OCI-LY7 (cell line): ENCODE measurements at regions not wholly inside any gene's neighbourhood (a gene's known extent, or its start where the extent isn't known, plus 50 kb on each side); places are given as distances from the start of the nearest gene placed in this dataset.

ENCODE experiments used
- BruUV-seq: library from RNA; stranded (reverse); fragments of 400-500 nt; replicated peaks from 2 replicates; lab custom pipeline; 2021; lab: Mats Ljungman, UMichigan
- CTCF ChIA-PET: fragments of 300-600 bp; sonication (Branson Sonifier 250); formaldehyde crosslinking; loops from one replicate; lab custom pipeline; 2022; ENCODE audit warnings: antibody characterized with exemption; ENCODE audit not compliant: unreplicated experiment; lab: Charles Lee
- POLR2A ChIA-PET: fragments of 300-600 bp; sonication (Branson Sonifier 250); formaldehyde crosslinking; loops from one replicate; lab custom pipeline; 2022; ENCODE audit warnings: antibody characterized with exemption; lab: Charles Lee
- DNase-seq: peaks from one replicate; pipeline ENCODE4 v3.0.0-alpha.2; 2015; ENCODE audit warnings: low spot score
- H2AFZ ChIP-seq: fragments of 200-600 bp; sonication (generic), shearing (Covaris generic); 2 replicates; pipeline ENCODE4 v1.6.1; 2014; ENCODE audit warnings: mild to moderate bottlenecking, antibody characterized with exemption, low read length, moderate library complexity
- H3K27ac ChIP-seq: fragments of 200-600 bp; sonication (generic); 2 replicates; pipeline ENCODE4 v1.5.1; 2014; ENCODE audit warnings: mixed run types, low read depth, mild to moderate bottlenecking, moderate library complexity, low read length, inconsistent platforms; ENCODE audit not compliant: poor library complexity, severe bottlenecking
- H3K36me3 ChIP-seq: fragments of 200-600 bp; sonication (generic); 2 replicates; pipeline ENCODE4 v1.6.1; 2014; ENCODE audit warnings: mild to moderate bottlenecking, antibody characterized with exemption, low read length, moderate library complexity, mixed read lengths; ENCODE audit not compliant: insufficient read depth
- H3K4me1 ChIP-seq: fragments of 200-600 bp; sonication (generic); 2 replicates; pipeline ENCODE4 v1.5.1; 2014; ENCODE audit warnings: mild to moderate bottlenecking, low read length; ENCODE audit not compliant: insufficient read depth, poor library complexity, severe bottlenecking
- H3K4me2 ChIP-seq: fragments of 200-600 bp; sonication (generic); 2 replicates; pipeline ENCODE4 v1.6.1; 2014; ENCODE audit warnings: mild to moderate bottlenecking, low read length
- H3K4me3 ChIP-seq: fragments of 200-600 bp; sonication (generic); 2 replicates; pipeline ENCODE4 v1.5.1; 2014; ENCODE audit warnings: mild to moderate bottlenecking, low read depth, low read length; ENCODE audit not compliant: poor library complexity, severe bottlenecking
- H3K79me2 ChIP-seq: fragments of 200-600 bp; sonication (generic); 2 replicates; pipeline ENCODE4 v1.6.1; 2016; ENCODE audit warnings: low read depth, mild to moderate bottlenecking, low read length, moderate library complexity, mixed read lengths; ENCODE audit not compliant: insufficient read depth
- H3K9me2 ChIP-seq: fragments of 200-600 bp; sonication (generic); 2 replicates; pipeline ENCODE4 v1.6.1; 2016; ENCODE audit warnings: mild to moderate bottlenecking, low read length, mixed read lengths; ENCODE audit not compliant: insufficient read depth
- H3K9me3 ChIP-seq: fragments of 200-600 bp; sonication (generic); 2 replicates; pipeline ENCODE4 v1.6.1; 2014; ENCODE audit warnings: mild to moderate bottlenecking, mixed run types, low read length, mixed read lengths
- H4K20me1 ChIP-seq: fragments of 200-600 bp; sonication (generic); 2 replicates; pipeline ENCODE4 v1.6.1; 2014; ENCODE audit warnings: mild to moderate bottlenecking, antibody characterized with exemption, low read length, moderate library complexity, mixed read lengths; ENCODE audit not compliant: insufficient read depth
- CTCF ChIP-seq: fragments of 200-600 bp; sonication (generic); conservative IDR thresholded peaks from 2 replicates; pipeline ENCODE4 v1.5.1; 2014; ENCODE audit warnings: mild to moderate bottlenecking, antibody characterized with exemption, low read length, moderate library complexity, mixed read lengths
- EZH2phosphoT487 ChIP-seq: fragments of 200-600 bp; sonication (generic); IDR thresholded peaks from 2 replicates; pipeline ENCODE4 v1.6.1; 2018; ENCODE audit warnings: low read depth, borderline replicate concordance, mild to moderate bottlenecking, mixed run types, antibody characterized with exemption, low read length, moderate library complexity, mixed read lengths
- intact Hi-C: fragments of 100-400 bp; cut with micrococcal nuclease; formaldehyde crosslinking; loops from one replicate; pipeline ENCODE4 v1.10.0; 2022; ENCODE audit not compliant: unreplicated experiment

- Histone ChIP-seq H3K79me2 (no peaks in the 10 kb centered on the region), H3K27ac (no peak overlapping the region), H3K9me3 (no peaks in the 10 kb centered on the region), H3K4me2 (no peak overlapping the region), H3K9me2 (no peaks in the 10 kb centered on the region), H4K20me1 (no peaks in the 10 kb centered on the region), H2AFZ (no peak overlapping the region), H3K4me1 (no peaks in the 10 kb centered on the region), H3K36me3 (no peaks in the 10 kb centered on the region), H3K4me3 (no peak overlapping the region)
- no TSS peak for BruUV-seq
- ChIA-PET POLR2A (no interaction called here), CTCF (no interaction called here)
- TF ChIP-seq CTCF (no peak), EZH2phosphoT487 (no peak)
- no peak for DNase-seq
- intact Hi-C loops, result no loop called here
Observed at GRCh38 chr13:59471106-59471505, 692.6 kb downstream of the DIAPH3 start.

GRCh38 chr13:59472134-59472533 is 691.6 kb downstream of the DIAPH3 start:
- ChIA-PET CTCF (no interaction called here), POLR2A (interaction anchor here (1.0 kb wide), 1 partner anchor 9 kb away, joined by 3 read pairs; no protein-coding TSS in a partner anchor)
- intact Hi-C loops, result no loop called here
- Histone ChIP-seq H3K4me3 (no peak overlapping the region), H3K4me1 (no peaks in the 10 kb centered on the region), H3K36me3 (no peaks in the 10 kb centered on the region), H2AFZ (no peak overlapping the region), H4K20me1 (no peaks in the 10 kb centered on the region), H3K4me2 (no peak overlapping the region), H3K27ac (no peak overlapping the region), H3K79me2 (no peaks in the 10 kb centered on the region), H3K9me2 (no peaks in the 10 kb centered on the region), H3K9me3 (no peaks in the 10 kb centered on the region)
- no peak for DNase-seq
- no peak for TF ChIP-seq CTCF
- TF ChIP-seq EZH2phosphoT487, result no peak
- no TSS peak for BruUV-seq

- no peak for DNase-seq
- ChIA-PET POLR2A (no interaction called here), CTCF (no interaction called here)
- no peak overlapping the region for H3K4me3 ChIP-seq
- H3K36me3 ChIP-seq, result no peaks in the 10 kb centered on the region
- H3K9me3 ChIP-seq, result no peaks in the 10 kb centered on the region
- H4K20me1 ChIP-seq, result no peaks in the 10 kb centered on the region
- H3K79me2 ChIP-seq, result no peaks in the 10 kb centered on the region
- H3K4me1 ChIP-seq, result no peaks in the 10 kb centered on the region
- TF ChIP-seq EZH2phosphoT487, result no peak
- no peak for TF ChIP-seq CTCF
- intact Hi-C loops, result no loop called here
- H3K4me2 ChIP-seq, result no peak overlapping the region
- H3K27ac ChIP-seq, result no peak overlapping the region
- H3K9me2 ChIP-seq, result no peaks in the 10 kb centered on the region
- BruUV-seq, result no TSS peak
- no peak overlapping the region for H2AFZ ChIP-seq
Observed at GRCh38 chr13:59474696-59475095, 689.0 kb downstream of the DIAPH3 start.
